Fibroblast of lung (primary cell): ENCODE measurements at regions not wholly inside any gene's neighbourhood (a gene's known extent, or its start where the extent isn't known, plus 50 kb on each side); places are given as distances from the start of the nearest gene placed in this dataset.
A peak's percentile ranks its signal among the peaks of the same experiment; 100 is the strongest.

Source experiments
- DNase-seq, 2 donors: peaks; one replicate each; pipeline versions ENCODE4 v3.0.0 to v3.0.0-alpha.2; 2010; ENCODE audit warnings: low read depth in 2 of 2
- H2AFZ ChIP-seq: 2 replicates; pipeline ENCODE4 v1.5.1; 2012; ENCODE audit warnings: low read length, control low read depth, inconsistent platforms
- H3K27ac ChIP-seq: 2 replicates; pipeline ENCODE4 v1.5.1; 2011; ENCODE audit warnings: low read length, control low read depth; ENCODE audit not compliant: insufficient read depth
- H3K27me3 ChIP-seq: 2 replicates; pipeline ENCODE4 v1.5.1; 2011; ENCODE audit warnings: mild to moderate bottlenecking, low read length; ENCODE audit not compliant: control insufficient read depth, insufficient read depth
- H3K36me3 ChIP-seq: 2 replicates; pipeline ENCODE4 v1.5.1; 2011; ENCODE audit warnings: low read length; ENCODE audit not compliant: control insufficient read depth, insufficient read depth
- H3K4me1 ChIP-seq: 2 replicates; pipeline ENCODE4 v1.5.1; 2011; ENCODE audit warnings: low read length; ENCODE audit not compliant: control insufficient read depth, insufficient read depth; ENCODE audit errors: extremely low read depth
- H3K4me2 ChIP-seq: 2 replicates; pipeline ENCODE4 v1.5.1; 2011; ENCODE audit warnings: low read length, control low read depth; ENCODE audit not compliant: insufficient read depth; ENCODE audit errors: extremely low read depth
- H3K4me3 ChIP-seq, 4 experiments: fragments of 200-600 bp in 1 of 4; sonication (generic) in 1 of 4; replicated peaks in 1 of 4; 2 replicates each; pipeline ENCODE4 v1.5.1; 2011 to 2016; ENCODE audit warnings: low read length in 4 of 4, low read depth in 3 of 4, mild to moderate bottlenecking in 3 of 4, control low read depth in 2 of 4, inconsistent platforms in 1 of 4, mixed read lengths in 1 of 4; ENCODE audit not compliant: insufficient read depth in 1 of 4; ENCODE audit errors: control extremely low read depth in 1 of 4
- H3K79me2 ChIP-seq: 2 replicates; pipeline ENCODE4 v1.5.1; 2012; ENCODE audit warnings: mild to moderate bottlenecking, low read length, inconsistent platforms; ENCODE audit not compliant: control insufficient read depth, insufficient read depth
- H3K9ac ChIP-seq: 2 replicates; pipeline ENCODE4 v1.5.1; 2011; ENCODE audit warnings: mild to moderate bottlenecking, low read length, control low read depth; ENCODE audit not compliant: insufficient read depth
- H3K9me3 ChIP-seq: 2 replicates; pipeline ENCODE4 v1.5.1; 2012; ENCODE audit warnings: low read depth, low read length; ENCODE audit not compliant: control insufficient read depth, insufficient read depth
- H4K20me1 ChIP-seq: 2 replicates; pipeline ENCODE4 v1.5.1; 2011; ENCODE audit warnings: low read length; ENCODE audit not compliant: control insufficient read depth, insufficient read depth; ENCODE audit errors: extremely low read depth
- CTCF ChIP-seq, 2 donors: IDR thresholded peaks in 1 of 2; conservative IDR thresholded peaks in 1 of 2; 1 replicate in 1 of 2; 2 replicates in 1 of 2; pipeline ENCODE4 v1.5.1; 2011 to 2012; ENCODE audit warnings: low read length in 2 of 2, control low read depth in 1 of 2, inconsistent platforms in 1 of 2, low read depth in 1 of 2, mild to moderate bottlenecking in 1 of 2
- EZH2 ChIP-seq: IDR thresholded peaks from 2 replicates; pipeline ENCODE4 v1.5.1; 2012; ENCODE audit warnings: low read length, control low read depth, mild to moderate bottlenecking; ENCODE audit errors: missing control alignments

- peak in 1 of 2 donors; percentile 94 for DNase-seq
- Histone ChIP-seq H3K27me3 (no peaks in the 10 kb centered on the region), H2AFZ (no peak overlapping the region), H3K9ac (no peak overlapping the region), H3K4me2 (no peak overlapping the region), H3K79me2 (no peaks in the 10 kb centered on the region), H3K9me3 (no peaks in the 10 kb centered on the region), H3K36me3 (no peaks in the 10 kb centered on the region), H3K4me3 (no peak overlapping the region), H3K27ac (no peak overlapping the region), H4K20me1 (no peaks in the 10 kb centered on the region), H3K4me1 (peaks cover 2% of the 10 kb centered on the region)
- TF ChIP-seq CTCF (conservative IDR thresholded peaks at IDR 0.05 in 1 of 2, IDR thresholded peaks at IDR 0.05 in 1 of 2; ENCODE audit: low read depth in 1 of 2, low read length in 2 of 2) (no peak), EZH2 (no peak)
These were observed 106.0 kb upstream of the RPS23 start for GRCh38 chr5:82384034-82384750.

DNA sequence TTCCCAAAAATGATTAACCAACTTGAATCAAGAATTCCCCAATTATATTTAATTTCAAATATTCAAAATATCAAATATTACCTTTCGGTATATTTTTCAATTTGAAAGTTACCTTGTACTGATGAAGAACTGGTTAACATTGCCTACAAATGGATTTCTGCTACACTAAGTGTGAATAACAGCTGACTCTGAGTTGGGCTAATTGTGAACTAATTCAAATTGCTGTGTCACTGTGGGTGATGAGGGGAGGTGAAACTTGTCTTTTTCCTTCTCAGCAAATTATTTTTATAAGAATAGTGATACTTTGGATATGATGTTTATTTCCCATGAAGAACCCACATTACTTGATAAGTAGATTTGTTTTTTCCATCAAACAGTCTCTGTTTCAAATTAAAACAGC is 103.4 kb upstream of the RPS23 start:
- DNase-seq: no peak
- no peaks in the 10 kb centered on the region for H3K36me3 ChIP-seq
- H3K4me2 ChIP-seq: no peak overlapping the region
- no peak overlapping the region for H2AFZ ChIP-seq
- H3K4me1 ChIP-seq: no peaks in the 10 kb centered on the region
- TF ChIP-seq CTCF (conservative IDR thresholded peaks at IDR 0.05 in 1 of 2, IDR thresholded peaks at IDR 0.05 in 1 of 2; ENCODE audit: low read depth in 1 of 2, low read length in 2 of 2) (no peak), EZH2 (no peak)
- H3K9ac ChIP-seq: no peak overlapping the region
- no peaks in the 10 kb centered on the region for H3K9me3 ChIP-seq
- H3K27ac ChIP-seq: no peak overlapping the region
- H3K79me2 ChIP-seq: no peaks in the 10 kb centered on the region
- H3K27me3 ChIP-seq: no peaks in the 10 kb centered on the region
- no peak overlapping the region for H3K4me3 ChIP-seq
- H4K20me1 ChIP-seq: no peaks in the 10 kb centered on the region

DNA sequence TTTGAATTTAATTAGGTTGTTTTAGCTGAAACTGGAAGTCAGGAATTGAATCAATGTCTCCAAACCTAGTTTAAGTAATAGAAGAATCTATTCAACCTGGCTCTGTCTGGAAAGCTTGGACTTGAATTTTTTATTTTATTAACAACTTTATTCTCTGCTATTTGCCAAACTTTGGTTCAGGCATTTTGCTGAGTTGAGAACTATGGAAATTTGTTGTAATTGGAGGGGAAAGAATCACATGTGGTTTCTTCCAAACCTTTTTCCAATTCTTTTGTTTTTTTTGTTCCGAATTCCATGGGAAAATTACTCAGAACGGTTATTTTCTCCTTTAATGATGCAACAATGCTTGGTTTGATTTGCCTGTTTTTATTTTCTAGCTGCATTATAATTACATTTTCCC is 98.2 kb upstream of the RPS23 start:
- H3K9ac ChIP-seq: no peak overlapping the region
- H3K4me1 ChIP-seq: no peaks in the 10 kb centered on the region
- no peaks in the 10 kb centered on the region for H3K9me3 ChIP-seq
- TF ChIP-seq EZH2: no peak
- TF ChIP-seq CTCF (conservative IDR thresholded peaks at IDR 0.05 in 1 of 2, IDR thresholded peaks at IDR 0.05 in 1 of 2; ENCODE audit: low read depth in 1 of 2, low read length in 2 of 2): no peak
- H3K4me2 ChIP-seq: no peak overlapping the region
- H3K27me3 ChIP-seq: no peaks in the 10 kb centered on the region
- H2AFZ ChIP-seq: no peak overlapping the region
- H3K79me2 ChIP-seq: no peaks in the 10 kb centered on the region
- H3K27ac ChIP-seq: no peak overlapping the region
- H3K4me3 ChIP-seq: no peak overlapping the region
- H4K20me1 ChIP-seq: no peaks in the 10 kb centered on the region
- DNase-seq: no peak
- no peaks in the 10 kb centered on the region for H3K36me3 ChIP-seq
